HG03575 (cell line): ENCODE measurements at regions not wholly inside any gene's neighbourhood (a gene's known extent, or its start where the extent isn't known, plus 50 kb on each side); places are given as distances from the start of the nearest gene placed in this dataset.
"Not testable (repeated sequence)": the region's sequence is repeated elsewhere in the genome, so short reads cannot be mapped to it uniquely, and the experiment has no call there.

Source experiments
- ATAC-seq: cut with Tn5 transposase; IDR thresholded peaks from one replicate; pipeline ENCODE4 v1.9.1; 2021; ENCODE audit not compliant: unreplicated experiment, insufficient number of reproducible peaks, low FRiP score; ENCODE audit errors: extremely low read depth

DNA sequence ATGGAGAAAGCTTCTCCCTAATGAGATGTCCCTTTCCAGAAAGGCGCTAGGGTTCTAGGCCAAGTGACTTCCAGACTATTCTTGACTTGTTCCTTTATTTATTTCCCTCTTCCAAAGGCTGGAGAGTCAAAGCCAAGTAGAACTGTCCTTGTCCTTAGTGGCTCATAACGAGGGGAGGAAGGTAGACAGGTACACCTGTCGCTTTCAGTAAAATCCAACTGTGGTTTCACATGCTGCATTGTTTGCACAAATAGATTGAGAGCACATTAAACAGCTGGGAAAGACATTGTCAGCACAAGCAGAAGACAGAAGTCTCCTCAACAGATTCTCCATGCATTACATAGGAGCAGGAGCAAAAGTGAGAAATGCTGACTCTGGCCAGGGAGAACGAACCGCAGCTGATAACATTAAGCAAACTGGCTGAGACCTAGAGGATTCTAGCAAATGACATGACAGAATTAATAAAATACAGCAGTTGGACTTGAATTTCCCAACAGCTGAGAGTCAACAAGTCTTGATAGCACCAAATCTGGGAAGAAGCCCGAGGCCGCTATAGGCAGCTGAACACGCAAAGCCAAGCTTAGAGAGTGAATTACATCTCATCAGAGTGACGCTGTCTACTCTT is 227.7 kb downstream of the TLE3 start:
- ATAC-seq = no peak

DNA sequence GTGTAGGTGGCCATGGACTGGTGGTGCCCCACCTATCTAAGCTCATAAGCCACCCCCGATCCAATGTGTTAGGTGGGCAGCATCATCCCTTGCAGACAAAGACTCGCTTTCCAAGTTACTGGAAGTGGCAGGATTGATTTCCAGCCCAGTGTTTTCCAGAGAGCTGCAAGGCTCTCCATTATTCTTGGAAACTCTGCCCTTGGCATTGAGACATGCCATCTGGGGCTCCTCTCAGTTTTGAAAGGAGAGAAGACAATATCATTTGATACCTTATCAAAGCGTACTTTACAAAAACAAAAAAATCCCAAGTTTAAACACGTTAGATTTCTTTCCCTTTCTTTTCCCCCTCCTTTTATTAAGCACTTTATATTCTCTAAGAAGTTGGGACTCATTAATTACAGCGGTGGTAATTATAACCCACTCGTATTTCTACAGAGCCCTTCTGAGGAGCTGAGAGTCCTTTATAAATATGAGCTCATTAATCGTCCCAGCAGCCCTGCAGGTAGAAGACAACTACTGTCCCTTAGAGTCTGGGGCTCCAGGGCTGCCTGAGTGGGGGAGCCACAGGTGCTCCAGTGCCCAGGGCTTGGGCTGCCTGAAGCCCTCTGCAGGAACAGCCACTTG is 226.1 kb downstream of the TLE3 start:
- no peak for ATAC-seq

DNA sequence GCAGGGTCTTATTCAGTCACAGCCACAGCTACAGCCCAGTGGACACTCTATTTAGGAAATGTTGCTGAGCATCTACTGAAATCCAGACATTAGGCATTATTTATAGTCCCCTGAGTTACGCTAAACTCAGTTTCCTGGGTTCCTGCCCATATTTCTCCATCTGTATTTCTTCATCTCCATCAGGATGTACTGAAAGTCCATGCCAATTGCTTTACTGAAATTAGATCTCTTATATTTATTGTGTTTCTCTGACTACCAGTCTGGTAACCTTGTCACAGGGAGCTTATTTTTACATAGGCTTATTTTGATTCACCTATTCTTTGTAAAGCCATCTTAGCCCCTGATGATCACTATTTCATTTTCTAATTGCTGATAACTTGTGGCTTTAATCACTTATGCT is 223.9 kb downstream of the TLE3 start:
- no peak for ATAC-seq

DNA sequence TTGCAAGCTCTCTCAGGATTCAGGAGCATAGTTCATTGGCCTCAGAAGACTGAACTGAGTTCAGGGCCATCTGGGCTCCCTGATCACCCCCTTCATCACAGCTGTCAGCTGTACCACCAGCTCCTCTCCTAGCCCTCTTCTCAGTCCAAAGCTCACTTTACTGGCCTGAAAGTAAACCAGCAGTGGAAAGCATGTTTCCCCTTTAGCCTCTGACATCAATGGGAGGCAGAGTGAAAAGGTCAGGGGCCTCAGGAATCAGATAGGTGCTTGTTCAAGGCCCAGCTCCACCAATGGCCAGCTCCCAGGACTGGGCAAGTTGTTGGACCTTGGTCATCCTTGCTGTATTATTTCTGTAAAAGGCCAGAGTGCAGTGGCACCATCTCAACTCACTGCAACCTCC is 223.4 kb downstream of the TLE3 start:
- ATAC-seq = no peak

DNA sequence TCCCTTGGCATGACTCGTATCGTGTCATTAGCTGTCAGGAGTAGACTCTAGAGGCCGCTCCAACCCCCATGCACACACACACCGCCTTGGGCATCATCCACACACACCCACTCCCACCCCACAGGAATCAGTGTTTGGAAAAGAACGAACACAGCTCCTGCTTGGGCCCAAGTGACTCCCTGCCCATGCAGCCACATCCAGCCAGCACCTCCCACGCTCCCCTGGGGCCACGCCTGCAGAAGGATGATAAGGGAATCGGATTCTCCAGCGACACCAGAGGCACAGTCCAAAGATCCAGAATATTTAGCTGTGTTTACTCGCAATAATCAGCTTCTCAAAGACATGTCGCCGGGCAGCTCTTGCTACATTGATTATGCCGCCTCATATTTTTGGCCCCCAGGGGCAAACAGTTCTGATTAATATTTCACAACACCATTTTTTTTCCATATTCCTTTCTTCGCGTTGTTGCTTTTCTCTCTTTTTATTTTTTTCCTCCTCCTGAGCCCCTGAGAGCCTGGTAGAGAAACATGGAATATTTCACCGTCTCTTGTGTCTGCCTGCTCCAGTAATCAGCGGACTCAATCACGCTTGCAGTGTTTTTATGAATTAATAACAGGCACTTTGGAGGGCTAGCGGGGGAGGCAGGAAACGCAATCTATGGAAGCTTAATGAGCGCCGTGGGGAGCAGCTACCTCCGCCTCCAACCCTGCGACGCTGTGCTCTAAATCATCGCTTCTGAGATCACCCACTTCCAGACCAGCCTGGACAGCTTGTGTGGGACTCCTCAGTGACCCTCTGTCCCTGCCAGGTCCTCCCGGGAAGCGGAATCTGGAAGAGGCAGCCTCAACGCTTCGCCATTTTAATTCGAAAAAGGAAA is 221.4 kb downstream of the TLE3 start:
- no peak for ATAC-seq

DNA sequence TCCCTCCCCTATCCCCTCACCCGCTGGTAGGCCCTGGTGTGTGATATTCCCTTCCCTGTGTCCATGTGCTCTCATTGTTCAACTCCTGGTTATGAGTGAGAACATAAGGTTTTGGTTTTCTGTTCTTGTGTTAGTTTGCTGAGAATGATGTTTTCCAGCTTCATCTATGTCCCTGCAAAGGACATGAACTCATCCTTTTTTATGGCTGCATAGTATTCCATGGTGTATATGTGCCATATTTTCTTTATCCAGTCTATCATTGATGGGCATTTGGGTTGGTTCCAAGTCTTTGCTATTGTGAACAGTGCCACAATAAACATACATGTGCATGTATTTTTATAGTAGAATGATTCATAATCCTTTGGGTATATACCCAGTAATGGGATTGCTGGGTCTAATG is 217.8 kb downstream of the TLE3 start:
- not testable (repeated sequence) for ATAC-seq

DNA sequence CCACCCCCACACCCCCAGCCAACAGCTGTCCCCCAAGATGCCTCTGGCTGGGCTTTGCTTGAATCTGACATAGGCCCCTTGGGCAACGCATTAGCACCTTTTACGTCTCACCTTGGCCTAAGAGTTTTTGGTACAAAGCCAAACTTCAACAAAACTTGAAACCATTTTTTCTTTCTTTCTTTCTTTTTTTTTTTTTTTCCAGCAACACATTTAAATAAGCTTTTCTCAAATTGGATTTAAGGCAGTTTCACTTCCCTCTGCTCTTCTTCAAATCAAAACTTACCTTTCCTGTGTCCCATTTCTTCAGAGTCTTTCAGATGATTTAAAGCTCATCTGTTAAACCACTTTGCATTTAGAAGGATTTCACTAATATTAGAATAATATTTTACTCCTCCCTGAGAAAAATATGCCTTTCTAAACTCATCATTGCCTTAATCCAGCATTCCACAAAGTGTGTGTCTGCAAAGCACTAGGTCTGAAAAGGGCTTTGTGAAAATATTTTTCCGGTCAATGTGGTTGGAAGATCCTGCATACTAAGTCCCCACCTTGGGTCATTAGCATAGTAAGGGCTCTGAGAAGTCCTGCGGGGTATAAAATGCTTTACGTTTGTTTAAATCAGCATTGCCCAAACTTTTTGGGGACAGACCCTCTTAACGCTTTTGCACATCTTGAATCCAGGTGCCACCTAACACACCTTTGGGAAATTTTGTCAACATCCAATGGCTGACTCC is 217.0 kb downstream of the TLE3 start:
- ATAC-seq = no peak

DNA sequence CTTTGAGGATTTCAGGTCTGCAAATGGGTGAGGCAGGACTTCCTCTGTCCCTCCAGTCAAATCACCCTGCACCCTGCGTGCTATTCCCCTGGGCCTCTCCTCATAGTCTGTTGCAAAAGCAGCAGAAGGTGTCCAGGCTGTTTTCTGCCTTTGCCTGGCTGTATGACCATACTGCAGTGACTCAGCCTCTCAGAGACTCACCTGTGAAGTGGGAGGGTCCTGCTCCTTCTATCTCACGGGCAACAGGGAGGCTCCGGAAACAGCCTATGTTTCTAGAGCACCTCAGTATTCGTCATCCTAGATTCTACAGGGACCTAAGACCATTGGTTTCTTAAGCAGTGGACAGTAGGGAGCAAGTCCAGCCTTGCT is 216.4 kb downstream of the TLE3 start:
- no peak for ATAC-seq

DNA sequence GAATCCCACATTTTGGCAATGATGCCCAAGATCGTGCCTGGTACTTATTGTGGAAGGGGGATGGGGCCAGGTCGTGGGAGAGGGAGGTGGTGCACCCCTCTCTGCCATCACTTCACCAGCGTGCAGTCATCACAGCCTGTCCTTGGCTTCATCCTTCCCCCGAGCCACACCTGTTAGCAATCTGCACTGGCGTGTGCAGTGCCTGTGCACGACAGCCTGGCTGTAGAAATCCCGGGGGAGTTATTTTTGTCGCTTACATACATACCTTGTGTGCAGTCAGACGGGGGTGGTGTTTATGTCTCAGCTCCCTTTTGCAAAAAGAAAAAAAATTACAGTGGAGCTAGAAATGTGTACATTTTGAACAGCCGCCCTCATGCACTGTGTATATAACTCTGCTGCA is 216.0 kb downstream of the TLE3 start:
- ATAC-seq = no peak

DNA sequence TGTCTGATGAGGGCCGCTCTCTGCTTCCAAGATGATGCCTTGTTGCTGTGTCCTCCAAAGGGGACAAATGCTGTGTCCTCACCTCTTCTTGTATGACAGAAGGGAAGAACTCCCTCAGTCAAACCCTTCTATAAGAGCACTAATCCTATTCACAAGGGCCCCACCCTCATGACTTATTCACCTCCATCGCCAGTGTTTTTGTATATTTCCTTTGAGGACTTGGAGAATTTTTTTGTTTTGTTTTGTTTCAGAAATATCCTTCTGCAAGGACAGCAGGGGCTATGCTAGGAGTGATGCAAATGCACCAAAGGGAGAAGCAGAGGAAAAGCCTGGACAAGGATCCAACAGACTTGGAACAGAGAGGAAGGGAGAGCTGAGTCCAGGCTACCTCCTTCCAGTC is 214.4 kb downstream of the TLE3 start:
- ATAC-seq = no peak

DNA sequence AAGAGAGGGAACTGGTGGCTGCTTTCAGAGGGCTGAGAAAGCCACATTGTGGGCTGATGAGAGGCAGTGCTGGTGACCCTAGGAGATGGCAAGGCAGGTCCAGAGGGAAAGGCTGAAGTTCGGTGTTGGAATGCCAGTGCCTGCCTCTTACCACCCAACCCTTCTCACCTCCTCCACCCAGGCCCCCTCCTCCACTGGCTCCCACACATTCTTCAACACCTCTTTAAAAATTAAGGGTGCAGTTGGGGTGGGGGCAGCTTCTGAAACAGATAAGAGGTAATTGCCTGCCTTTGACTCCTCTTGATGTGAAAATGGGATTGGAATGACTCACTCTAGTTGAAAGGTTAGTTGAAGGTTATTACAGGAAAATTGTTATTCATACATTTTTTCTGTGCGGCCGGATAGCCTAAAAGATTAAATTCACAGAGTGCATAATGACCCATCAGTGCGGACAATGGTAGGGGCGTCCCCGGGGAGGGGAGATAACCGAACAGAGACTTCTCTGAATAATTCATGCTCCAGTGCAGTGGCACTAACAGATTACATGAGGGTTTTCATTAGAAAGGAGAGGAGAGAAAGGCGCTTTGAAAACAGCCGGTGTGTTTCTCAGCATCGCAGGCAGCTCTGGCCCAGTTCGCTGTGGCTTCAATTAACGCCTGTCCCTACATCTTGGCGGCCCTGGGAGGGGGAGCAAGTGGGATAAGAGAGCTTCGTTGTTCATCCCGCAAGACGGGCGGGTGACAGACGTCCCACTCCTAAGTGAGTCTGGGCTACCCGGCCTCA is 212.4 kb downstream of the TLE3 start:
- no peak for ATAC-seq

DNA sequence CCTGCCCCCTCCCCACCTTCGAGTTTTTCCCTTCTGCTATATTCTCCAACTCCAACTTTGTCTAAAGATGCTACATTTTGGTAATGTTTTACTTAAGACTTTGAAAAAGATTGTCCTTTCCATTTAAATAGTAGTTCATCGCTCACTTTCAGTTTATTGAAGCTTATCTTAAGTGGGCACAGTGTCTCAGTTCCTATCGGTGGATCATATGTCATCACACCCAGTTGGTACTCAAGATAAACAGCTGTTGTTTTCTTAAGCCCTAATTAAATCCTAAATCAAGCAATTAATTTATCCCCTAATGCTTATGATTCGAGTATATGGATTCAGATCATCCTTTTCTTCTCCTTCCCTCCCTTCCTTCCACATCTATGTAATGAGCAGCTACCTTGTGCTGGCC is 210.7 kb downstream of the TLE3 start:
- ATAC-seq = no peak

DNA sequence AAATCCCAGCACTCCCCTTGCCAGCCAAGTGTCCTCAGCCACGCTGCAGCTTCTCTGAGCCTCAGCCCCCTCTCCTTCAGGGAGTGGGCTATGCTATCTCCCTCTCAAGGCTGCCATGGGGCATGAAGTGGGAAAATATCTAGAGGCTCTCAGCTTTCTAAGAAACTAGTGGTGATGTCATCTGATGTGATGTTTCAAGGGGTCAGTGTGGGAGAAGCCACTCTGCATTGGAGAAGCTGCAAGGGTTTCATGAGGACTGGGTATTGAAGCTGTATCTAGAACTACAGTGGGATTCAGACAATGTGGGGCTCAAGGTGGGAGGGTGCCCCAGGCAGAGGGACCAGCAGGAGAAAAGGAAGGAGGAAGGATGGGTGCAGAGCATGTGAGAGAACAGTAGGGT is 210.2 kb downstream of the TLE3 start:
- no peak for ATAC-seq

DNA sequence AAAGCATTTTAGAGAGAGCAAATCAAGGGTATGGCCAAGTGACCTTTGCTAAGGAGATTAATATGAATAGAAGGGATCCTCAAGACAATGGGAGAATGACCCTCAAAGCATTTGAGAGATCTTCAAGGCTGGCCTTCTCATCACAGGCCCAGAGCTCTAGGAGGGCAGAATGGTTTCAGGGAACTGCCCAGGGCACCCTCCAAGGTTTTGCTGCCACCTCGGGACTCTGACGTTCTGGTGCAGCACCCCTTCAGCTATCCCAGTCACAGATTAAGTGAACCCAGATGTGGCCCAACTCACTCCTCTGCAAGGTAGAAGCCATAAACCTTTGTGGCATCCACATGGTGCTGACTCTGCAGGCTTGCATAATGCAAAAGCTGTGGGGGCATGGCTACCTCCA is 209.3 kb downstream of the TLE3 start:
- no peak for ATAC-seq

DNA sequence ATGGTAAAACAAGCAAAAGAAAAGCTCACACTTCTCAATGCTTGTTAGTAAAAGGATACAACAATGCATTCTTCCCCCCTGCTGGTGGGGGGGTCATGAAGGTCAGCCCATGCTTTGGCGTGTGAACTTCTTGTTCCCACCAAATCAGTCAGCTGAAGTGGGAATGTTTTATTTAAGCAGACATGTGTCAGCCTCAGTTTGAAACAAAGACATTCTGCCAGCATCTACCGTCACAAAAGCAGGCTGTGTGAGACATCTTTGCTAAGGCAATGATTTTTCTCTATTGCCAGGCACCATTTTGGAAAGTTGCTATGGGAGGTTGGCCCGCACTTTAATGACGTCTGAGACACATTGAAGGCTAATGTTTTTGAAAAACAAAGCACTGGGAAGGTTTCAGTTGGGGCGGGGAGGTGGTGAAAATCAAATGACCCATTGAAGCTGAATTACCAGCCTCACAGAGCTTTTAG is 206.6 kb downstream of the TLE3 start:
- no peak for ATAC-seq

DNA sequence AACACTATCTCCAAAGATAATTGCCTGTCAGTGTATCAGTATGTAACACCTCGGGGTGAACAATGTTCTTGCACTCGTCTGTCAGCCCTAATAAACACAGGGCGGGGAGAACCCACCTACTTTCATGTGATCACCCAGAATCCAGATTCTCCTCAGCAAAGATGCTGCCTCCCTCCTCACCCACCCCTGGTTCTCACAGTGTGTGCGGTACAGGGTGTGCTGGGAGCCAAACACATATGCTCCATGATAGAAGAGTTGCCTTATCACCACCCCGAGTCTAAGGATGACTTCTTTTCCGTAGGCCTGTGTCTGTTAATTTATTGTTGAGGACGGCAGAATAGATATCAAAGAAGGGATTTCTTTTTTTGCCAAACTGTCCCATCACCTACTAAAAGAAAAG is 206.1 kb downstream of the TLE3 start:
- ATAC-seq = no peak

DNA sequence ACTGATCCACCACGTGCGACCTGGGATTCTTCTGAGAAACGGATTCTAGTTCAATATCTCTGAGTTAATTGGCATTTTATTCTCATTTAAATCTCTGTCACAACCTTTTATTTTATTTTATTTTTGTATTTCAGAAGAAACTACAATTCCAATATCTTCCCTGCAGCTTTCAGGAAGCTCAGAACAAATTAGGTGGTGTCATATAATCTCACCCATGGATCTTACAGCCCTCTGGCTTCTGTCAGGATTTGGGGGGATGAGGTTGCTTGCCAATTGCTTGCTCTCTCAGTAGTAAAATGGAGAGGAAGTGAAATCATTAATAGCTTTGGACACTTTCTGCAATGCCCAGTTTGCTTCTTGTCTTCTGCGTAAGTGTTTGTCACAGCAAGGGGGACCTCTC is 205.4 kb downstream of the TLE3 start:
- no peak for ATAC-seq

DNA sequence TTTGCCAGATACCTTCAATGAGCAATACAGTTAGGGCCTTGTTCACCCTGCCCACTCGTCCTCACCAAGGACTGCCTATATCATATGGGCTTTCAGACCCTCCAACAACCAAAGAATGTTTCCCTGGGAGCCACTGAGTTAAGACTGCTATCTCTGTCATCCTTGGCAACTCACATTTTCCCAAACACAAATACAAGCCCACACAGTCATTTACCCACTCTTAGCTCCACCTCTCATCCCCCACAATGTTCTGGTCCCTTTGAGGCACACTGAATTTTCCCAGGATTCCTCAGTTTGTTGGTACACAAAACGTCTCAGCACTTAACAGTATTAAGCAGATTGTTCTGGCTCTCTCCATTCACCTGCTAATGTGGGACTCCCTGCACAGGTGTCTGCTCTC is 204.6 kb downstream of the TLE3 start:
- ATAC-seq = no peak

DNA sequence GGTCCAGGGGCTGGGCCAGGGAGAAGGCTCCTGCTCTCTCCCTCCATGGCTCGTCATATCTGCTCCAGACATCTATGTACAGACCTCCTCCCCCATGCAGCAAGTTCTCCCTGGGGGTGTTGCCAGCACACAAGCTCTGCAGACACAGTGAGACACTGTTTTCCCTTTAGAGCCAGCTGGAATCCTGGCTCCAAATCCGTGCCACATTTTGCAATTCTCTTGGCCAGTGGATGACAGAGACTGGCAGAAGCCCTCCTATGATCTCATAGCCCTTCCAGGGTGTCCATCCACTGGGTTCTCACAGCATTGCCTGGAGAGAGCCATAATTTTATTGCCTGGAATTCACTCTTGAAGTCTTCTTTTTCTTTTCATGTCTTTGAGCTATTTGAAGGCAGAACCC is 203.9 kb downstream of the TLE3 start:
- no peak for ATAC-seq
